Esophagus squamous epithelium (tissue), 4 donors: ENCODE measurements at regions not wholly inside any gene's neighbourhood (a gene's known extent, or its start where the extent isn't known, plus 50 kb on each side); places are given as distances from the start of the nearest gene placed in this dataset.

Source experiments
- CTCF ChIP-seq, 6 experiments: fragments of 450-650 bp in 4 of 6; fragments of 200-600 bp in 2 of 6; sonication (generic) in 2 of 6; IDR thresholded peaks; one replicate each; pipeline ENCODE4 v1.5.1; 2016 to 2019; ENCODE audit warnings: antibody characterized with exemption in 6 of 6, mild to moderate bottlenecking in 4 of 6, moderate library complexity in 4 of 6
- POLR2A ChIP-seq, 4 donors: fragments of 450-650 bp; IDR thresholded peaks; one replicate each; pipeline ENCODE4 v1.6.1; 2017; ENCODE audit warnings: antibody characterized with exemption in 4 of 4, mild to moderate bottlenecking in 4 of 4, moderate library complexity in 3 of 4

- TF ChIP-seq CTCF (IDR thresholded peaks at IDR 0.05) (no peak), POLR2A (IDR thresholded peaks at IDR 0.05) (no peak)
Observed at GRCh38 chr3:10757821-10758130, 58.3 kb upstream of the SLC6A11 start.
